Prostate gland (tissue), 2 donors: ENCODE measurements at regions not wholly inside any gene's neighbourhood (a gene's known extent, or its start where the extent isn't known, plus 50 kb on each side); places are given as distances from the start of the nearest gene placed in this dataset.

ENCODE experiments used
- DNase-seq: peaks from one replicate; pipeline ENCODE4 v3.0.0-alpha.2; 2019; ENCODE audit warnings: low spot score
- H3K27ac ChIP-seq, 2 donors: fragments of 200-600 bp; sonication (generic); 2 replicates each; pipeline ENCODE4 v1.5.1; 2017 to 2019
- H3K27me3 ChIP-seq: fragments of 200-600 bp; sonication (generic); replicated peaks from 2 replicates; pipeline ENCODE4 v1.5.1; 2019; ENCODE audit not compliant: insufficient read depth
- H3K36me3 ChIP-seq, 2 donors: fragments of 200-600 bp; sonication (generic); 1 replicate in 1 of 2; 2 replicates in 1 of 2; pipeline versions ENCODE4 v1.5.1 to v1.8.1; 2017 to 2019
- H3K4me1 ChIP-seq: fragments of 200-600 bp; sonication (generic); replicated peaks from 2 replicates; pipeline ENCODE4 v1.5.1; 2019
- H3K4me3 ChIP-seq, 2 donors: fragments of 200-600 bp; sonication (generic); 2 replicates each; pipeline ENCODE4 v1.5.1; 2017 to 2019
- H3K9me3 ChIP-seq: fragments of 200-600 bp; sonication (generic); 2 replicates; pipeline ENCODE4 v1.5.1; 2017
- POLR2A ChIP-seq: fragments of 450-650 bp; IDR thresholded peaks from one replicate; pipeline ENCODE4 v1.6.1; 2016; ENCODE audit warnings: antibody characterized with exemption, mild to moderate bottlenecking
- POLR2AphosphoS5 ChIP-seq: sonication (generic); formaldehyde crosslinking; IDR thresholded peaks from one replicate; pipeline ENCODE4 v1.6.1; 2017; ENCODE audit warnings: antibody characterized with exemption
- WGBS: methylation state at CpG from one replicate; pipeline ENCODE4 v1.1.5; 2018; 5-methylcytosine and 5-hydroxymethylcytosine counted together
- intact Hi-C: fragments of 100-400 bp; cut with DNase I; formaldehyde crosslinking; loops from one replicate; pipeline ENCODE4 v1.14.2; 2022
- TF ChIP-seq, protein P1 (sequence below), 4 experiments: fragments of 200-600 bp in 2 of 4; fragments of 450-650 bp in 2 of 4; sonication (generic) in 2 of 4; IDR thresholded peaks; 1 replicate in 3 of 4; 2 replicates in 1 of 4; pipeline ENCODE4 v1.5.1; 2016 to 2019; ENCODE audit warnings: antibody characterized with exemption in 4 of 4, mild to moderate bottlenecking in 2 of 4, moderate library complexity in 2 of 4

DNA sequence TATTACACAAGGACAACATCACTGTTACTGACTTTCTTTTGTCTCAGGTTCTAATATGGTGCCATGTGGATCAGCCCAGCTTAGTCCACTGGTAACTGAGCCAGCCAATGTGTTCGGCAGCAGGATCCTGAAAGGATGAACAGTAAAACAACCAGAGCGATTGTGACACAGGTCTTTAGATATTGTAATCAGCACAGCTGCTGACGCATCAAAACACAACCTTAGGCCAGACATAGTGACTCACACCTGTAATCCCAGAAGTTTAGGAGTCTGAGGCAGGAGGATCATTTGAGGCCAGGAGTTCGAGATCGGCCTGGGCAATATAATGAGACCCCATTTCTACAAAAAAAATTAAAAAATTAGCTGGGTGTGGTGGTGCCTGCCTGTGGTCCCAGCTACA, 183.4 kb upstream of the CDH20 start:
- H3K4me1 ChIP-seq, result no peaks in the 10 kb centered on the region
- H3K9me3 ChIP-seq, result no peaks in the 10 kb centered on the region
- TF ChIP-seq POLR2AphosphoS5 (no peak), POLR2A (no peak)
- TF ChIP-seq, protein P1, sequence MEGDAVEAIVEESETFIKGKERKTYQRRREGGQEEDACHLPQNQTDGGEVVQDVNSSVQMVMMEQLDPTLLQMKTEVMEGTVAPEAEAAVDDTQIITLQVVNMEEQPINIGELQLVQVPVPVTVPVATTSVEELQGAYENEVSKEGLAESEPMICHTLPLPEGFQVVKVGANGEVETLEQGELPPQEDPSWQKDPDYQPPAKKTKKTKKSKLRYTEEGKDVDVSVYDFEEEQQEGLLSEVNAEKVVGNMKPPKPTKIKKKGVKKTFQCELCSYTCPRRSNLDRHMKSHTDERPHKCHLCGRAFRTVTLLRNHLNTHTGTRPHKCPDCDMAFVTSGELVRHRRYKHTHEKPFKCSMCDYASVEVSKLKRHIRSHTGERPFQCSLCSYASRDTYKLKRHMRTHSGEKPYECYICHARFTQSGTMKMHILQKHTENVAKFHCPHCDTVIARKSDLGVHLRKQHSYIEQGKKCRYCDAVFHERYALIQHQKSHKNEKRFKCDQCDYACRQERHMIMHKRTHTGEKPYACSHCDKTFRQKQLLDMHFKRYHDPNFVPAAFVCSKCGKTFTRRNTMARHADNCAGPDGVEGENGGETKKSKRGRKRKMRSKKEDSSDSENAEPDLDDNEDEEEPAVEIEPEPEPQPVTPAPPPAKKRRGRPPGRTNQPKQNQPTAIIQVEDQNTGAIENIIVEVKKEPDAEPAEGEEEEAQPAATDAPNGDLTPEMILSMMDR (IDR thresholded peaks at IDR 0.05), result no peak
- H3K27ac ChIP-seq, result no peak overlapping the region
- no peak for DNase-seq
- 97% methylated on average over 5 of the region's 5 CpGs for WGBS
- no peaks in the 10 kb centered on the region for H3K36me3 ChIP-seq
- H3K4me3 ChIP-seq, result no peak overlapping the region
- intact Hi-C loops, result loop anchor here (5.0 kb wide), 1 partner anchor 47 kb away; no protein-coding TSS in a partner anchor
- H3K27me3 ChIP-seq, result no peaks in the 10 kb centered on the region

DNA sequence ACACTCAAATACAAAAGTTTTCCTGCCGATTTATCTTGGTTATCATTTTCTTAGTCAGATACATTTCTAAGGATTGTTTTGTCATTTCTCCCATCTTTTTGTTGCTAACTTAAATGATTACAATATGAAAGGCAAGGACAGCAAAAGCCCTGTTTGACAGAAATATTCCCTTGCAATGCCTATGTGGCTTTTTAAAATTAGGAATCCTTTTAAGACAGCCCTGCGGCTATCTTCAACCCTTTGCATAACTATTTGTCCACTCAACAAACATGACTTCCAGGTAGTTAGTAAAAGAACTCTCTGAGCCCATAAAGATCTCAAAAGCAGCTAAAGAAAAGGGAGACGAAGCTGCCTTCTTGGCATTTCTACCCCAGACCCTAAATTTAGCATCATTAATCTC, 179.7 kb upstream of the CDH20 start:
- DNase-seq, result no peak
- no peak overlapping the region for H3K4me3 ChIP-seq
- TF ChIP-seq POLR2A (no peak), POLR2AphosphoS5 (no peak)
- TF ChIP-seq, protein P1 (IDR thresholded peaks at IDR 0.05), result no peak
- WGBS, result 49% methylated on average over 3 of the region's 3 CpGs
- no peaks in the 10 kb centered on the region for H3K4me1 ChIP-seq
- intact Hi-C loops, result loop anchor here (5.0 kb wide), 1 partner anchor 51 kb away; no protein-coding TSS in a partner anchor
- H3K27ac ChIP-seq, result no peak overlapping the region
- H3K27me3 ChIP-seq, result no peaks in the 10 kb centered on the region
- no peaks in the 10 kb centered on the region for H3K9me3 ChIP-seq
- H3K36me3 ChIP-seq, result no peaks in the 10 kb centered on the region

DNA sequence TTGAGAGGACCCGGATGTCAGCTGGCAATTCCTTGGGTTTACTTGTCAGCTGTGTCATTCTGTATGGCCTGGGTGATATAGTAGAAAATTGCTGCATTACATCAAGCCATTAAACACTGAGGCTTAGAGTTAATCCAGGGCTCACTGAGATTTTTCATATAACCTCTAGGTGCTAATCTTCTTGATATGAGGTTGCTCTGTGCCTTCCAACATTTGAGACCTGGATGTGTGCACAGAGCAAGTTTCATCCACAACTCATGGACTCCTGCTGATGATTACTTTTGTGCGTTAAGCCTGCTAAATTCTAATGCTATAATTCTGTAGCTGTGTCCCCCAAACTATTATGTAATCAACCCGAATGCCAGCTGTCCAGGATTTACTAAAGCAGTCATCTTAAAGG, 178.4 kb upstream of the CDH20 start:
- H3K36me3 ChIP-seq, result no peaks in the 10 kb centered on the region
- WGBS, result 83% methylated on average over 3 of the region's 3 CpGs
- no peak overlapping the region for H3K27ac ChIP-seq
- H3K27me3 ChIP-seq, result no peaks in the 10 kb centered on the region
- no peak overlapping the region for H3K4me3 ChIP-seq
- intact Hi-C loops, result loop anchor here (5.0 kb wide), 1 partner anchor 53 kb away; no protein-coding TSS in a partner anchor
- no peaks in the 10 kb centered on the region for H3K9me3 ChIP-seq
- DNase-seq, result no peak
- TF ChIP-seq POLR2A (no peak), POLR2AphosphoS5 (no peak)
- TF ChIP-seq, protein P1 (IDR thresholded peaks at IDR 0.05), result no peak
- H3K4me1 ChIP-seq, result no peaks in the 10 kb centered on the region

DNA sequence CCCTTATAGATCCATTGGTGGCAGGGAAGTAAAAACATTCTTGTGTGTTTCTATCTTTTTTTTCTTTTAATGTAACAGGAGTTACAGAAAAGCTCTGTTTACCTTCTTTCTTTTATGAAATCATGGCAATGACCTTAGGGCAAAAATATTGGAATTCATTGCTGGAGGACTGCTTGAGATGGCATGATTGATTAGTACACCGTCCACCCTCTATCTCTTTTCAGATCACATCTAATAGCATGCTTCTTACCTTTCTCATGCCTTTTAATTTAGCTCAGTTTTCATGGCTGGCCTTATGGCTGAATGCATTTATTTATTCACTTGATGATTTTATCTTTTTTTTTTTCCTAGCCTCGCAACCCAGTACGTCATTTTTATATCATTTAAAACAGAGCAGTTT, 177.6 kb upstream of the CDH20 start:
- WGBS, result 46% methylated on average over 3 of the region's 3 CpGs
- H3K4me1 ChIP-seq, result no peaks in the 10 kb centered on the region
- TF ChIP-seq, protein P1 (IDR thresholded peaks at IDR 0.05), result no peak
- no peak for TF ChIP-seq POLR2AphosphoS5
- TF ChIP-seq POLR2A, result no peak
- no peaks in the 10 kb centered on the region for H3K36me3 ChIP-seq
- intact Hi-C loops, result no loop called here
- no peak overlapping the region for H3K4me3 ChIP-seq
- H3K27me3 ChIP-seq, result no peaks in the 10 kb centered on the region
- no peak overlapping the region for H3K27ac ChIP-seq
- no peak for DNase-seq
- no peaks in the 10 kb centered on the region for H3K9me3 ChIP-seq

DNA sequence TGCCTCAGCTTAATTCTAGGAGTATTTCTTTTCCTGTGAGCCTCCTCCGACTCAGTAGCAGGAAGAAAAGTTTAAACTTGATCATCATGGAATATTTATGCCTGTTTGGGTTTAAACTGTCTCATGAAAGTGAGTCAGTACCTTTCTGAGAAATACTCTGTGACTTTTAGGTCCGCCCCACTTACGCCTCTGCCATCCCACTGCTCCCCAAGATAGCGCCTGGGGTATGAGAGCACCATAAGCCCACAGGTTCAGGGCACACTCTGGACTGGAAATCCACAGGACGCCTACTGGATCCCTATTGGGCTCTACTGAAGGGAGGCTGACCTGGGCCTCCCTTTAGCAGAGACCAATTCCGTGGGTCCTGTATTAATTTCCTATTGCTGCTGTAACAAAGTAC, 175.8 kb upstream of the CDH20 start:
- no peaks in the 10 kb centered on the region for H3K36me3 ChIP-seq
- no peak overlapping the region for H3K4me3 ChIP-seq
- DNase-seq, result no peak
- intact Hi-C loops, result no loop called here
- WGBS, result 92% methylated on average over 6 of the region's 6 CpGs
- no peak overlapping the region for H3K27ac ChIP-seq
- no peaks in the 10 kb centered on the region for H3K9me3 ChIP-seq
- no peaks in the 10 kb centered on the region for H3K27me3 ChIP-seq
- TF ChIP-seq POLR2AphosphoS5, result no peak
- no peak for TF ChIP-seq POLR2A
- TF ChIP-seq, protein P1 (IDR thresholded peaks at IDR 0.05), result no peak
- H3K4me1 ChIP-seq, result no peaks in the 10 kb centered on the region
